ENCODE measurements at regions not wholly inside any gene's neighbourhood (a gene's known extent, or its start where the extent isn't known, plus 50 kb on each side); places are given as distances from the start of the nearest gene placed in this dataset.
"Not testable (repeated sequence)": the region's sequence is repeated elsewhere in the genome, so short reads cannot be mapped to it uniquely, and the experiment has no call there.

DNA sequence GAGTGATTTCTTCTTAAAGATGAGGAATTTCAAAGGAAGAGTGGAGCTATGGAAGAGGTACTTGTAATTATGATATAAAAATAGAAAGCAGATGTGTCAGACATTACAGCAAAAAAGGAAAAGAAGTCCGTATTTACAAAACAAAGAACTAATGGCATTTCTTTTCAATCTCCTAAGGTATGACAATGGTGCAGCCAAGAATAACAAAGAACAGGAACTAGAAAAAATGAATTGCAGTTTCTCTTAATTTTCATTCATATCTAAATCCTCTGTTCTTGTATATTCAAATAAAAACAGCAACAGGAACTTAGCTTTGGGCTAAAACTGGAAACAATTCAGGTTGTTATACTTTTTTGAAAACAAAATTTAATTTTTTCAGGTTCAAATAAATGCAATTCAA is 105.1 kb downstream of the SPRY1 start:
- DNase-seq: no peak

GRCh38 chr4:123503698-123504363 is 107.2 kb downstream of the SPRY1 start:
- no peak for DNase-seq

DNA sequence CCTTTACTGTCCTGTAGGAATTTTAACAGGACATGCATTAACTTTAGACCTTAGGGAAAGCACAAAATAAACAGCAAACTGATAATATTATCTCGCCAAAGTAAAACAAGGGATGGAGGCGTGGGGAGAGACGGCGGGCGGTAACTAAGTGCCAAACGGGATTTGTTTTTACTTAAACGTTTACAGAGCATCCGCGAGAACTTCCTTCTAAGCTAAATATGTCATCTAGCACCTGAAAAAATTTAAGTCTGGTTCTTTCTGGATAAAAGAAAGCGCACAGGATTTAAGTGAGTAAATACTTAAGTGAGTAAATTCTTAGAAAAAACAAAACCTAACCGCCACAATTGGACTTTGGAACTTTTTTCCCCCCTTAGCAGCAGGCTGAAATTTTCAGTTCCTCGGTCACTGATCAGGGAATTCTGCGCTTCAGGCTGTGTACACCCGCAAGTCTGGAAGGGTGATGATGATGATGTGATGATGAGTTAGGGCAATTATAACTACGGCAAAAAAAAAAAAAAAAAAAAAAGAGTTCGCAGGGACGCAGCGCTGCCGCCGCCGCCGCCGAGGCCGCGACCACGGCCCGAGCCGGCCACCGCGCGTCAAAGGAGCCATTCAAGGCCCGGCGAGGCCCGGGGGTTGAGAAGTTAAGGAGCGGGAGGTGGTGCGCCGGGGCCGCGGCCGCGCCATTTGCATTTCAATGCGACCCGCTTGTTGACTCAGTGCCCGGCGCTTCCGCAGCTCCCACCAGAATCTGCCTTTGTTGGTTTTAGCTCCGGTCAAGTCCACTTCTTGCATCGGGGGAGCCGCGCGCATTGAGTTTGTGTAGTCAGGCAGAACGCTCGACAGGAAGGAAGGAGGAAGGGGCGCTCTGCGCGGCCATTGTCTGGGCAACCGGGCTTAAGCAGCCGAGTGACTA is 108.8 kb downstream of the SPRY1 start:
- peak; percentile 88 for DNase-seq

GRCh38 chr4:123506011-123506695 is 109.6 kb downstream of the SPRY1 start:
- peak; percentile 52 for DNase-seq

- no peak for DNase-seq
Observed at GRCh38 chr4:123507376-123507775, 110.8 kb downstream of the SPRY1 start.

GRCh38 chr4:123510221-123510620 is 113.6 kb downstream of the SPRY1 start:
- no peak for DNase-seq

DNA sequence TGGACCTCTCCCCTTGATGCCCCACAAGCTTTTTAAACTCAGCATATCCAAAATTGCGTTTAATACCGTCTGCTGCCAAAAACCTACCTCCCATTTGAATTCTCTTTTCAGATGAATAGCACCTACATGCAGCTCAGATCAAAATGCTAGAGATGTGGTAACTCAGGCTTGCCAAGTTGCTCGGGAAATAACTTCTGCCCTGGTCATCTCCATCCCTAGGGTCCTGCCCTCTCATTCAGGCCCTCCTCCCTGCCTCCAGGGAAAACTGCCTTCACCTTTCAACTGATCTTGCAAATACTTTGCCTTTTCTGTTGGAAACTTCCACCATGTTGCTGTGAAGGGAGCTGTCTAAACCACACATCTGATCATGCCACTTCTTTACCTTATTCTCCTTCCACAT is 114.1 kb downstream of the SPRY1 start:
- no peak for DNase-seq

DNA sequence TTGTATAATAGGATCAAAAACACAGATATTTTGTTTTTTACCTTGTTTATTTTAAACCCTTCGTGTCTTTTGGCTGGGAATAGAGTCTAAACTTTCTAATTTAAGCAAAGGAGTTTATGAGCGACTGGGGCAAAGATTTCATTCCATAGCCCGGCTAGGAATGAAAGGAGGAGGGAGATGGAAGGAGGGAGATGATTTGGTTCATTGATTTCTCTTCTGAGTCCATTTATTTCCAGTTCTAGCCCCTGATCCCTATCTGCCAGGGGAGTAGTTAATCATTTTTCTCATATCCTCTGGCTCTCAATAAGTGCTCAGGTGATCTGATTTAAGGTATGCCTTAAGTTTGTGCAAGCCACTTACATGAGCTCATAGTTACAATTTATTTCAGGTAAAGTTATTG is 120.0 kb downstream of the SPRY1 start:
- DNase-seq: no peak

GRCh38 chr4:123517176-123517575 is 120.6 kb downstream of the SPRY1 start:
- DNase-seq: no peak

DNA sequence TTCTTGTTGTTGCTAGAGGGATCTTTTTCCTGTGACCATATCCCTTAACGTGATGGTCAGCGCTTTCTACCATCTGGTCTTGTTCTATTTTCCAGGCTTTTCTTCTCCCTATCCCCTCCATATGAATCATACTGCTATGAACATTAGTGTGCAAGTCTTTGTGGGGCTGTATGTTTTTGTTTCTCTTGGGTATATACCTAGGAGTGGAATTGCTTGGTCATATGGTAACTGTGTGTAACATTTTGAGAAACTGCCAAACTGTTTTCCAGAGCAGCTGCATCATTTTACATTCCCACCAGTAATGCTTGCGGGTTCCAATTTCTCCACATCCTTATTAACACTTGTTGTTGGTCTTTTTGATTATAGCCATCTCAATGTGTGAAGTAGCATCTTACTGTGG is 121.4 kb downstream of the SPRY1 start:
- no peak for DNase-seq

DNA sequence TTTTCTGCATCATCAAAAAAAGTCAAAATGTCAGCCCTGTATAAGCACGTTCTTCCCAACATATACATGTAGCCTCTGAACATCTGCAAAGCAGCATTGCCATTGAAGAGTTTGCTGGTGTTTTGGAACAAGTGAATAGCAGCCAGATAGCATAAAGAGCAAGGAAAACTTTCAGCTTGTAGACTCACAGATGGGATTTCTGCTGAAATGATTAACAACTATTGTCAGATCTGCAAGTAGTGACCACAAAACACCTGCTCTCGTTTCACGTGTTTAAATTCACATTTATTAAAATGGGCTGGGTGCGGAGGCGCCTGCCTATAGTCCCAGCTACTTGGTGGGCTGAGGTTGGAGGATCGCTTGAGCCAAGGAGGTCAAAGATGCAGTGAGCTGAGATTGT is 123.7 kb downstream of the SPRY1 start:
- no peak for DNase-seq

GRCh38 chr4:123522081-123522480 is 125.5 kb downstream of the SPRY1 start:
- DNase-seq: no peak

GRCh38 chr4:123522646-123523045 is 126.1 kb downstream of the SPRY1 start:
- no peak for DNase-seq

- DNase-seq: no peak
Observed at GRCh38 chr4:123524958-123525628, 128.5 kb downstream of the SPRY1 start.

DNA sequence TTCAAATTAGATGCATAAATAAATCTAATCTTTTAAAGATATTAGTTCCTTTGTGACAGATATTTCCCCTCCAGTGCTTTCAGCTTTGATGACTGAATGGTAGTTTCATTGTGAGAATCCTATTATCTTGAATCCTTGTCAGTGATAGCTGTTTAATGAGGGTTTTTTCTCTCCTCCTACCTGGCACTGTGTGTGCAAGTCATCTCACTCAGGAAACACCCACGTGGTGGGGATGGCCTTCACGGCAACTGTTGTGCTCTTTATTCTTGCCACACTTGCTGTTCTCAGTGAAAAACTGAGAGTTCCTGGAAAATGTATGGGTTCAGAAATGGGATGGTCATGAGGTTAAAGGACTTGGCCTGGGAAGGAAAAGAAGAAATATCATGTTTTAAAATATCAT is 129.9 kb downstream of the SPRY1 start:
- no peak for DNase-seq

- no peak for DNase-seq
Observed at GRCh38 chr4:123528501-123529277, 132.1 kb downstream of the SPRY1 start.

- DNase-seq: no peak
Observed at GRCh38 chr4:123529278-123529568, 132.6 kb downstream of the SPRY1 start.

GRCh38 chr4:123530357-123530756 is 133.8 kb downstream of the SPRY1 start:
- DNase-seq: no peak

DNA sequence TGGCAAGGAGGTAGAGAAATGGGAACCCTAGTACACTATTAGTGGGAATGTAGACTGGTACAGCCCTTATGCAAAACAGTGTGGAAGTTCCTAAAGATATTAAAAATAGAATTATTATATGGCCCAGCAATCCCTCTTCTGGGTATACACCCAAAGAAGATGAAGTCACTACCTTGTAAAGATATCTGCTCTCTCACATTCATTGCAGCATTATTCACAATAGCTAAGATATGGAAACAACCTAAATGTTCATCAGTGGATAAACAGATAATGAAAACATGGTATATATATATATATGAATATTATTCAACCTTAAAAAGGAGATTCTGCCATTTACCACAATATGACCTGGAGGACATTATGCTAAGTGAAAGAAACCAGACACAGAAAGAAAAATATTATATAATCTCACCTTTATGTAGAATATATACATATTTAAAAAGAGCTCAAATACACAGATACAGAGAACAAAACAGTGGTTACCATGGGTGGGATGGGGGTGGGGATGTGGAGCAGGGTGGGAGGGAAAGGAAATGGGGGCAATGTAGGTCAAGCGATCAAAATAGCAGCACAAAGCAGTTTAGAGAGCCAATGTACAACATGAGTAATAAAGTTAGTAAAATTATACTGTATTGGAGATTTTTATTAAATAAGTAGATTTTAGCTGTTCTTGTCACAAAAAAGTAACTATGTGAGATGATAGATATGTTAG is 138.6 kb downstream of the SPRY1 start:
- no peak for DNase-seq

DNA sequence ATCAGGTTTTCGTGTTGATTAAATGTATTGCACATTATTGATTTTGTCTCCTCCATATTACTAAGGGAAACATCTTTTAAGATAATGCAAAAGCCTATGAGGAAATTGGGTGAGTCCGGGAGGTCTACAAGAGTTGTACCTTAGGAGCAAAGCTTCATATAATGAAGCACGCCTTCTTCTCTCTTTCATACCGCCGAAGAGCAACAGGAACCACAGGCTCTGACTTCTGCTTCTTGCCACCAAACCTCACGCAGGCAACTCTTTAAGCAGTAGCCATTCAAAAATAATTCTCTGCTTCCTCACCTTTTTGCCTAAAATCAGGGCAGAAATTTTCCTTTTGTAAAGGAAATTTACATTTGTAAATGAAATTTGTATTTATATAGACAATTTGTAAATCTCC is 139.6 kb downstream of the SPRY1 start:
- DNase-seq: no peak

GRCh38 chr4:123537906-123538402 is 141.4 kb downstream of the SPRY1 start:
- DNase-seq: not testable (repeated sequence)

All from right forelimb (tissue), 1 donor.